ENCODE measurements at regions not wholly inside any gene's neighbourhood (a gene's known extent, or its start where the extent isn't known, plus 50 kb on each side); places are given as distances from the start of the nearest gene placed in this dataset.

GRCh38 chr11:37786214-37786755, 1188.2 kb upstream of the RAG2 start:
- no peak for TF ChIP-seq CTCF (IDR thresholded peaks at IDR 0.05)
- no peak for TF ChIP-seq POLR2A (IDR thresholded peaks at IDR 0.05)
